Stimulated activated CD4-positive, alpha-beta T cell treated with anti-CD3 and anti-CD28 coated beads, TNF-alpha, amount 100 ng/mL, for 4 hours (primary cell): ENCODE measurements at regions not wholly inside any gene's neighbourhood (a gene's known extent, or its start where the extent isn't known, plus 50 kb on each side); places are given as distances from the start of the nearest gene placed in this dataset.
"Not testable (repeated sequence)": the region's sequence is repeated elsewhere in the genome, so short reads cannot be mapped to it uniquely, and the experiment has no call there.

Experiments
- DNase-seq, 3 experiments: peaks; one replicate each; pipeline ENCODE4 v3.0.0-alpha.2; 2020; ENCODE audit warnings: low read depth in 3 of 3

- DNase-seq: not testable (repeated sequence)
Measured at GRCh38 chr1:146326863-146327262, 98.0 kb upstream of the NOTCH2NLA start.

- DNase-seq: not testable (repeated sequence)
Measured at GRCh38 chr1:146324463-146324862, 95.6 kb upstream of the NOTCH2NLA start.

- not testable (repeated sequence) for DNase-seq
Measured at GRCh38 chr1:146323302-146323701, 94.5 kb upstream of the NOTCH2NLA start.

- DNase-seq: not testable (repeated sequence)
Measured at GRCh38 chr1:146322893-146323292, 94.1 kb upstream of the NOTCH2NLA start.

GRCh38 chr1:146318715-146319114 lies 89.9 kb upstream of the NOTCH2NLA start:
- not testable (repeated sequence) for DNase-seq

- not testable (repeated sequence) for DNase-seq
Measured at GRCh38 chr1:146317785-146318184, 89.0 kb upstream of the NOTCH2NLA start.

- not testable (repeated sequence) for DNase-seq
Measured at GRCh38 chr1:146314449-146315246, 85.8 kb upstream of the NOTCH2NLA start.

GRCh38 chr1:146310579-146310978 lies 81.8 kb upstream of the NOTCH2NLA start:
- DNase-seq: not testable (repeated sequence)

- DNase-seq: not testable (repeated sequence)
Measured at GRCh38 chr1:146309427-146309826, 80.6 kb upstream of the NOTCH2NLA start.

GRCh38 chr1:146308892-146309291 lies 80.1 kb upstream of the NOTCH2NLA start:
- not testable (repeated sequence) for DNase-seq

GRCh38 chr1:146308152-146308551 lies 79.3 kb upstream of the NOTCH2NLA start:
- DNase-seq: not testable (repeated sequence)

- DNase-seq: not testable (repeated sequence)
Measured at GRCh38 chr1:146307632-146308031, 78.8 kb upstream of the NOTCH2NLA start.

GRCh38 chr1:146306651-146307050 lies 77.8 kb upstream of the NOTCH2NLA start:
- DNase-seq: not testable (repeated sequence)

GRCh38 chr1:146305442-146305841 lies 76.6 kb upstream of the NOTCH2NLA start:
- not testable (repeated sequence) for DNase-seq

- DNase-seq: not testable (repeated sequence)
Measured at GRCh38 chr1:146298575-146298897, 69.7 kb upstream of the NOTCH2NLA start.

GRCh38 chr1:146297781-146298574 lies 69.2 kb upstream of the NOTCH2NLA start:
- not testable (repeated sequence) for DNase-seq

GRCh38 chr1:146292940-146293936 lies 64.4 kb upstream of the NOTCH2NLA start:
- not testable (repeated sequence) for DNase-seq

- DNase-seq: not testable (repeated sequence)
Measured at GRCh38 chr1:146292424-146292823, 63.6 kb upstream of the NOTCH2NLA start.

GRCh38 chr1:146287881-146288280 lies 59.1 kb upstream of the NOTCH2NLA start:
- not testable (repeated sequence) for DNase-seq

GRCh38 chr1:146284760-146285159 lies 55.9 kb upstream of the NOTCH2NLA start:
- DNase-seq: not testable (repeated sequence)

- not testable (repeated sequence) for DNase-seq
Measured at GRCh38 chr1:146283527-146283880, 54.7 kb upstream of the NOTCH2NLA start.
